ENCODE measurements at regions not wholly inside any gene's neighbourhood (a gene's known extent, or its start where the extent isn't known, plus 50 kb on each side); places are given as distances from the start of the nearest gene placed in this dataset.
A peak's percentile ranks its signal among the peaks of the same experiment; 100 is the strongest.

DNA sequence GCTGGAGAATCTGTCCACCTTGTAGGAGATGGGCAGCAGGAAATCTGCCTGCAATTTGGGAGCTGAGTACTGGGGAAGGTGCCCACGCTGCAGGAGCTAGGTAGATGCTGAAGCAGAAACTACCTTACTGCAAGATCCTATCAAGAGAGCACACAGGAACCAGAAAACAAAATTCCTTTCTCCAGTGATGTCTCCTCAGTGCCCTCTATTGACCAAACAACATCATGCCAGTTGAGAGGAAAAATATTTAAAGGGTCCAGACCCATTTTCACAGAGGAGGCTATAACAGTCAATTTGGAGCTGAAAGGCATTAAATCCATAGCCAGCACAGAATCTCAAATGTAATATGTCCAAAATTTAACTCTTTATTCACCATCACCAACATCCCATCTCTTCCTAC lies 406.8 kb downstream of the SLITRK2 start:
- DNase-seq (ENCODE audit: insufficient read length, low spot score) (no peak), FAIRE-seq (no peak)
- TF ChIP-seq POLR2A (IDR thresholded peaks at IDR 0.05; ENCODE audit: low read depth, low read length) (no peak), POU2F2 (IDR thresholded peaks at IDR 0.05; ENCODE audit: low read depth, low read length) (no peak), PAX5 (IDR thresholded peaks at IDR 0.05; ENCODE audit: insufficient read depth, low read length, severe bottlenecking) (no peak), POLR2AphosphoS5 (IDR thresholded peaks at IDR 0.05; ENCODE audit: low read depth, low read length) (no peak), SPI1 (IDR thresholded peaks at IDR 0.05; ENCODE audit: low read depth, low read length) (no peak), TAF1 (IDR thresholded peaks at IDR 0.05; ENCODE audit: low read depth, low read length) (no peak)

DNA sequence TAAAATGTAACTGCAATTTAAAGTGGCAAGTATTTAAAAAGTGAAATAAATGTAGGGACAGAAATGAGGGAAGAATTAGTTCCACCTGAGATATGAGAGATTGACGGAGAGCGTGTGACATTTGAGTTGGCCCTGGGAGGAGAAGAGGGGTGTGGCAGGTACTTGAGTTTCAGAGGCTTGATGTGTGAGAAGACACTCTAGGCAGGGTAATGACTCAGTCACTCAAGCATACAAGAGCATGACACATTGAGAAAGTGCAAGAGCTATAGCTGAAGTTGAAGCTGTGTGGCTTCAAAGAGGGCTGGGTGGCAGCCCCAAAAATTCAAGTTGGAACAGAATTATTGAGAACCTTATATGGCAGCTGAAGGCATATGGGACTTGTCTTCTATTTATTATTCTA lies 420.5 kb downstream of the SLITRK2 start:
- TF ChIP-seq POU2F2 (IDR thresholded peaks at IDR 0.05; ENCODE audit: low read depth, low read length) = no peak
- no peak for TF ChIP-seq TAF1 (IDR thresholded peaks at IDR 0.05; ENCODE audit: low read depth, low read length)
- no peak for TF ChIP-seq PAX5 (IDR thresholded peaks at IDR 0.05; ENCODE audit: insufficient read depth, low read length, severe bottlenecking)
- TF ChIP-seq POLR2AphosphoS5 (IDR thresholded peaks at IDR 0.05; ENCODE audit: low read depth, low read length) = no peak
- no peak for TF ChIP-seq SPI1 (IDR thresholded peaks at IDR 0.05; ENCODE audit: low read depth, low read length)
- TF ChIP-seq POLR2A (IDR thresholded peaks at IDR 0.05; ENCODE audit: low read depth, low read length) = no peak
- FAIRE-seq (no peak), DNase-seq (ENCODE audit: insufficient read length, low spot score) (no peak)

DNA sequence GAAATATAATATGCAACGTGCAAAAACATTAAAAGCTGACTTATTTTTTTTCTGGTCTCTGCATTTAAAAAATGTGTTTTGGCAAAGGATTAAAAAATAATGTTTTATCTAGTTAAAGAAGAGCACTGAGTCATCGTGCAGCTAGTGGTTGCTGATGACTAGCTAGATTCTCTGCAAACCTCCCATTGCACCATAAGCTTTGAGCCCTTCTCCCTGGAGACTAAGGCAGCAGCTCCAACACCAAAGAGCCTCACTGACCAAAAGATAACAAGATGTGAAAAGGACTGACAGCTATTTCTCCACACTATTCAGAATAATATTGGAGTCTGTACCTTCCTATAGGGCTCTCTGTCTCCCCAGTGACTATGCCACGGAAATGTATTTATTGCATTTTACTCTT lies 424.3 kb downstream of the SLITRK2 start:
- TF ChIP-seq TAF1 (IDR thresholded peaks at IDR 0.05; ENCODE audit: low read depth, low read length) (no peak), POLR2AphosphoS5 (IDR thresholded peaks at IDR 0.05; ENCODE audit: low read depth, low read length) (no peak), POU2F2 (IDR thresholded peaks at IDR 0.05; ENCODE audit: low read depth, low read length) (no peak), PAX5 (IDR thresholded peaks at IDR 0.05; ENCODE audit: insufficient read depth, low read length, severe bottlenecking) (no peak), POLR2A (IDR thresholded peaks at IDR 0.05; ENCODE audit: low read depth, low read length) (no peak), SPI1 (IDR thresholded peaks at IDR 0.05; ENCODE audit: low read depth, low read length) (no peak)
- DNase-seq (ENCODE audit: insufficient read length, low spot score) (no peak), FAIRE-seq (no peak)

- TF ChIP-seq POU2F2 (IDR thresholded peaks at IDR 0.05; ENCODE audit: low read depth, low read length) (no peak), SPI1 (IDR thresholded peaks at IDR 0.05; ENCODE audit: low read depth, low read length) (no peak), TAF1 (IDR thresholded peaks at IDR 0.05; ENCODE audit: low read depth, low read length) (no peak), POLR2A (IDR thresholded peaks at IDR 0.05; ENCODE audit: low read depth, low read length) (no peak), POLR2AphosphoS5 (IDR thresholded peaks at IDR 0.05; ENCODE audit: low read depth, low read length) (no peak), PAX5 (IDR thresholded peaks at IDR 0.05; ENCODE audit: insufficient read depth, low read length, severe bottlenecking) (no peak)
- no peak for FAIRE-seq
- no peak for DNase-seq (ENCODE audit: insufficient read length, low spot score)
Observed at GRCh38 chrX:146243041-146243440, 425.4 kb downstream of the SLITRK2 start.

DNA sequence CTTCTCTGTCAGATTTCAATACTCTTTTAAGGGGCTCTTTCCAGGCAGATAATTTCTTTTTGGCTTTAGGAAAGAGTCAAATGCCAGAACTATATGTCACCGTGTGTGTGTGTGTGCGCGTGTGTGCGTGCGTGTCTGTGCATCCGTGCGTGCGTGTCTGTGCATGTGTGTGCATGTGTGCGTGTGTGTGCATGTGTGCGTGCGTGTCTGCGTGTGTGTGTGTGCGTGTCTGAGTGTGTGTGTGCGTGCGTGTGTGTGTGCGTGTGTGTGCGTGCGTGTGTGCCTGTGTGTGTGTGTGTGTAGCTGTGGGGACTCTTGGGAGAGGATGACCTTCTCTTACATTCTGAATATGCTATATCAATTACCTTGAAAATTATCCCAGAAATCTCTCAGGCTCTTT lies 441.6 kb downstream of the SLITRK2 start:
- TF ChIP-seq TAF1 (IDR thresholded peaks at IDR 0.05; ENCODE audit: low read depth, low read length) (no peak), POLR2AphosphoS5 (IDR thresholded peaks at IDR 0.05; ENCODE audit: low read depth, low read length) (no peak), POU2F2 (IDR thresholded peaks at IDR 0.05; ENCODE audit: low read depth, low read length) (no peak), PAX5 (IDR thresholded peaks at IDR 0.05; ENCODE audit: insufficient read depth, low read length, severe bottlenecking) (no peak), SPI1 (IDR thresholded peaks at IDR 0.05; ENCODE audit: low read depth, low read length) (no peak), POLR2A (IDR thresholded peaks at IDR 0.05; ENCODE audit: low read depth, low read length) (no peak)
- DNase-seq (ENCODE audit: insufficient read length, low spot score) (no peak), FAIRE-seq (no peak)

GRCh38 chrX:146264763-146265375 lies 447.2 kb downstream of the SLITRK2 start:
- DNase-seq (ENCODE audit: insufficient read length, low spot score) = no peak
- no peak for FAIRE-seq
- TF ChIP-seq TAF1 (IDR thresholded peaks at IDR 0.05; ENCODE audit: low read depth, low read length) (no peak), SPI1 (IDR thresholded peaks at IDR 0.05; ENCODE audit: low read depth, low read length) (no peak), PAX5 (IDR thresholded peaks at IDR 0.05; ENCODE audit: insufficient read depth, low read length, severe bottlenecking) (no peak), POLR2A (IDR thresholded peaks at IDR 0.05; ENCODE audit: low read depth, low read length) (no peak), POLR2AphosphoS5 (IDR thresholded peaks at IDR 0.05; ENCODE audit: low read depth, low read length) (no peak), POU2F2 (IDR thresholded peaks at IDR 0.05; ENCODE audit: low read depth, low read length) (no peak)

- DNase-seq (ENCODE audit: insufficient read length, low spot score) (no peak), FAIRE-seq (peak; percentile 28)
Observed at GRCh38 chrX:146278381-146278780, 460.8 kb downstream of the SLITRK2 start.

More at GRCh38 chrX:146278381-146278780, 460.8 kb downstream of the SLITRK2 start:
- TF ChIP-seq POU2F2 (IDR thresholded peaks at IDR 0.05; ENCODE audit: low read depth, low read length) (no peak), POLR2A (IDR thresholded peaks at IDR 0.05; ENCODE audit: low read depth, low read length) (no peak), TAF1 (IDR thresholded peaks at IDR 0.05; ENCODE audit: low read depth, low read length) (no peak), PAX5 (IDR thresholded peaks at IDR 0.05; ENCODE audit: insufficient read depth, low read length, severe bottlenecking) (no peak), POLR2AphosphoS5 (IDR thresholded peaks at IDR 0.05; ENCODE audit: low read depth, low read length) (no peak), SPI1 (IDR thresholded peaks at IDR 0.05; ENCODE audit: low read depth, low read length) (no peak)
